ENCODE measurements at regions not wholly inside any gene's neighbourhood (a gene's known extent, or its start where the extent isn't known, plus 50 kb on each side); places are given as distances from the start of the nearest gene placed in this dataset.
"Not testable (repeated sequence)": the region's sequence is repeated elsewhere in the genome, so short reads cannot be mapped to it uniquely, and the experiment has no call there.

DNA sequence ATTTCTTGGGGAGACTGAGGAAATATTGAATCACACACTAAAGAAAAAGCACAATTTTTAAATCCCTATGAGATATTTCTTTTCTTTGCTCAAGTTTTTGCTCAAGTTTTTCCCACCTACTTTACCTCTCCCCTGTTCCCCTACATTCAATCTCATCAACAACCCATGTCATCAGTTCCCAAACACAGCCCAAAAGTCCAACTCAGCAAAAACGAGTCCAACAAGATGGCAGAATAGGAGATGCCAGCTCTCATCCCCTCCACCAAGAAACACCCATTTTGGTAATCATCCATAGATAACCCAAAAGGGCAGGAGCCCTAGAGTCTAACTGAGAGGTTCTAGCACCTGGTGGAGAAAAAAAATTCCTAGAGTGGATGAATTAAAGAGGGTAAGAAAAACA lies 152.5 kb upstream of the GHITM start:
- DNase-seq (ENCODE audit: low read depth), result no peak

DNA sequence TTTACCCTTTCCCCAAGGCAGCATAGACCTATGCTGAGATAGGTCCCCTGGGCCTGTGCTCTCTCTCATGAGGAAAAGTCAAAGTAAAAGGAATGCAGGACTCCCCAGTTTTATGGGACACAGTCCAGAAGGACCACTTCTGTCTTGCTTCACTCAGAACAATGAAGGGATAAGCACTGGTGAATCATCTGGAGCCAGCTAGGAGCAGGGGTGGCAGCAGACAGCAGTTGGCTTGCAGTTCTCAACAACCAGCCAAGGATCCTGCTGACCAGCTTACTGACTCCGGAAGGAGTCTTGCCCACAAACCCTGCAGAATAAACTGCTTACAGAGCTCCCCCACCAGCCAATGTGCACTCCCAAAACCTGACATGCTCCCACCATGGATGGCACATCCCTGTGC lies 152.1 kb upstream of the GHITM start:
- DNase-seq (ENCODE audit: low read depth), result no peak

DNA sequence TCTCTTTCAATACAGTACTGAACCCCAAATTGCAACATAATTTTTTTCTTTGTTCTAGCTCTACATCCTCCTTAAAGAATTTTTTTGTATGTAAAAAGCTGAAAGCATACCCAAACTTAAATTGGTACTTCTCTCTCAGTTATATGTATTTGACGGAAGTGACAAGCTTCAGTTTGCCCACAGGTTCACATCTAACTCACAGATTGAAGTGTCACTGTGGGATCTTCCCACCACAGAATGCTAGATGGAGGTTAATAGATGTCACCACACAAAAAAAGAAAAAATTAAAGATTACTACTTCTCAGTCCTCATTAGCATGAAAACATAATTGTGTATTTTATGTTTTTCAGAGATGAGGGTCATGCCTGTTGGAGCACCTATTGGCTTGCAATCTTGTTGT lies 150.9 kb upstream of the GHITM start:
- DNase-seq (ENCODE audit: low read depth), result no peak

DNA sequence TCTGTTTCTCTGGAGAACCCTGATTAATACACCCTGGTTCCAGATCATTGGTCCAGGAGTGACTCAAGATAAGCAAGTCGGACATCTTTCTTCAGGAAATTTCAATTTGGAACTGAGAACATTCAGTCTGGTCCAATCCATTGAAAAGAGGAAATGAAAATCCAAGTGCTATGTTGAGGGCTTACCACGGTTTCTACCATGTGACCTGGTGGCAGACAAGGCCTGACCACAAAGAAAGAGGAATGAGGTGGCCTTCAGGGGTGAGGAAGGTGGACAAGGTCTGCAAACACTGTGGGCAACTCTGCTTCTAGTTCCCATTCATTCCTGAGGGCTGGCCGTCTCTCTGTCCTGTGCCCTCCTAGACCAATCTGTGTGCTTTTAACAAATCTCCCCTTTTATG lies 149.2 kb upstream of the GHITM start:
- no peak for DNase-seq (ENCODE audit: low read depth)

DNA sequence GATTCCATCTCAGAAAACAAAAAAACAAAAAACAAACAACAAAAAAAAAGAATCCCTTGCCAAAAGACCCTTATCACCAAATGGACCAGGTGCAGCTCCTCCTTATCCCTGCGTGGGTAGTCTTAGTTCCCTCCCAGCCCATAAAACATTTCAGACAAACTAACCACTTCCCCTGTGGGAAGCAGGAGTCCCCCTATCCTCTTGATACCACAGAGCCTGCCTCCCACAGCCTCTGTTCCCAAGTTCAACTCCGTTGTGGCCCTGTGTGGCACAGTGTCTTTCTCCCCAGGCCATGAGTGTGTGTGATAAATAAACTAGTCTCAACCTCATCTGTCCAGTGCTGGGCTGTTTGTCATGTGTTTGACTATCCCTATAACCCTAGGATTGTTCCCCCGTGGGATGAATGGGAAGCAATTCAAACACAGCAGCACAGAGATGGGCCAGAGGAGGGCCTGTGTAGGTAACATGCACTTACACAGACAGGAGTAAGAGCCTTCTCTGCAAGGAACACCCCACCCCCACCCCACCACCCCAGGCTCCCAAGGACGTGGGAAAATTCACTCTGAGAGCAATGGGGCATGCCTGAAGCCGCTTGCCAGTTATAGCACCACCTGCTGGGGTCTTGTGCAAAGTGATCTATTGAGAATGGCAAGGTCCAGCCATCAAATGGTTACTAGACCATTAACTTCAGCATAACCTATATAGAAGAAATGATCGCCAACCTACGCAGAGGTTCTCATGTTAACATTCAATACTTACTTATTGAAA lies 147.1 kb upstream of the GHITM start:
- DNase-seq (ENCODE audit: low read depth), result no peak

DNA sequence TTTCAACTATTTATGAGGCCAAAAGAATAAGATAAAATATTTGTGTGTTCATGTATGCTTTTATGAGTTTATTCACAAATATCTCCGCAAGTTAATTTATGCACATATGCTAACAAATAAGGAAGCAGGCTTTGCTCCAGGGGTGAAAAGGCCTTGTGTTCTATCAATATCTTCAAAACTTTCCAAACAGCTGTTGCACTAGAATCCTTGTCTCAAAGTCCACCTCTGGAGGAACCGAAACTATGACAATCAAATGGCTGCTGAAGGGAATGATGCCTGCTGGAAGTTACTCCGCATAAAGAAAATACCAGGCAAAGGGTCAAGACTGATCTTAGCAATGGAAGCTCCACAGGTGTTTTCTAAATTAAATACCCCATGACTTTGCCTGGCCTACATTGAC lies 145.0 kb upstream of the GHITM start:
- DNase-seq (ENCODE audit: low read depth), result no peak

DNA sequence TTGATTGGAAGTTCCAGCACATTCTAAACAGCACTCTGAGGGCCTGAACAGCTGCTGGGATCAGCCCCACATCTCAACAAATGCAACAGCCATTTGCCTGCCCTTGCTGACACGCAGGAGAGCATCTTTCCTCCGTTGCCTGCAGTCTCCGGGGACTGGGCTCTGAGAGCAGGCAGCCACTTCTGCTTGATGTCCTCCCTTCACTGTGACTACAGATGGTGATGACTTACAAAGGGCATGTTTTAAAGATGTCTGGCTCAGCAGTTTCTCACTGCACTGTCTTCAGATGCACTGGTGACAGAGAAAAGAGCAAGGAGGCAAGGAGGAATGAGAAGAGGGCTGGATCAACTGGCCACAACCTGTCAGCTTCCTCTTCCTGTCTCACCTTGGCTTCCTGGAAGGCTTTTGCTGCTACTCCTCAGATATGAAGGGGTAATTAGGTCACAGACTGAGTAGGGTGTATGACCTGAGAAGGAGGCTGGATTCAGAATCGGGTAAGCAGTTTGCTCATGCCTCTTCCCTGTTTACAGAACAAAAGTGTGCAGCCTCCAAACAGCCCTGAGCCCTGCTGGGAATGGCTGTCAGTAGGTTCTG lies 143.5 kb upstream of the GHITM start:
- no peak for DNase-seq (ENCODE audit: low read depth)

DNA sequence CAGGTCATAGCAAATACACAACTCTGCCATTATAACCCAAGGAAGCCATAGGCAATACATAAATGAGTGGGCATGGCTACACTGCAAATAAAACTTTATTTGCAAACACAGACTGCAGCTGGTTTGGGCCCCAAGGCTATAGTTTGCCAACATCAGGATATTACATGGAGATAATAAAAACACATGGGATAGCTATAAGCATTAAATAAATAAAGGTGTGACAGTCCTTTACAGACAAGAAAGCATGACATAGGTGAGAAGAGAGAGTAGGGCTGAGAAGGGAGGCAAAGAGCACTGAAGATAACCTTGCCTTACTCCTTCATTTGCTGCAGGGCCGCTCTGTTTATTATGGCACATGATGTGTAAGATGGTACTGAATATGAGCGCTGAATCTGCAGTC lies 135.1 kb upstream of the GHITM start:
- DNase-seq (ENCODE audit: low read depth), result no peak

DNA sequence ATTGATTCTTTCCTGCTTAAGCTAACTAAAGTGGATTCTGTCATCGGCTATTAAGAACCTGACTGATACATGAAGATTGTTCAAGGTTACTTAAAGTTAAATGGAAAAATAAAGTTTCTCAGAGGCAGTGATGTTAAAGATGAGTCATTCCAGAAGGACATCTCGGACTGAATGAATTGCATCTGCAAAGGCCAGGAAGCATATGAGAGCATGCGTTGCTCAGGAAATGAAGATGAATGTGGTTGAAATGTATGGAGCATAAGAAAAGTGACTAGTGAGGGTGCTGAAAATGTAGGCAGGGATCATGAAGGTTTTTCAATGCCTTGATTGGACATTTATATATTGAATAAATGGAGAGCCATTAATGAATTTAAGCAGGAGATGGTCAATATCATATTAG lies 133.9 kb upstream of the GHITM start:
- no peak for DNase-seq (ENCODE audit: low read depth)

DNA sequence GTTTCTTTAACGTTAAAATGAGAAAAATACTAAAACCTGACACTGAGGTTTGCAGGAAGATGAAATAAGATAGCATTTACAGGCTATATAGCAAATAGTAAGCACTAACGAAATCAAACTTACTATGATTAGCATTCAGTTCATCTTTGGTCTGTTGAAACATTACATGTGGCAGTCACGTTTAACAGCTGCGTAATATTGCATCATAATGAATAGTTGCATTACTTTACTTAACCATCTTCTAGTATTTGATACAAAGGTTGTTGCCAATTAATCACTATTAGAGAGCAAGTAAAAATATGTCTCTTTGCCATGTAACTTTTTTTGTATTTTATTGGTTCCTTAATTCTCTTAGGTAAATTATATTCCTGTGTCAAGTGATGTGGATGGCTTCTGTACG lies 131.8 kb upstream of the GHITM start:
- DNase-seq (ENCODE audit: low read depth), result no peak

DNA sequence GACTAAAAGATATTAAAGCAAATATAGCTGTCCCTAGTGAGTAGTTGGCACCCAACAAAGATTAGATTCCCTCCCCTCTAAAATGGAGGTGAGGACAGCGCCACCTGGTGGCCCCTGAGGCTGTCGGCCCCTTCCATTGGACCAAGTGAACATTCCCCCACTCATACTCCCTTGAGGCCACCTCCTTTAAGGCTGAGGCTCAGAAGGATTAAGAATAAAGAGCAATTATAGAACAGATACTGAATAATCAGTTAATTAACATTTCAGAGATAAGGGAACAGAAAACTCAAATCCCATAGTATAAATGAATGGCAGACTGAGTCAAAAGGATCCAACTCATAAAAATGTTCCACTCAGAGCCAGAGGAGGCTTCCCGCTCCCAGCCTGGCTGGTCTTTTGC lies 130.4 kb upstream of the GHITM start:
- no peak for DNase-seq (ENCODE audit: low read depth)

DNA sequence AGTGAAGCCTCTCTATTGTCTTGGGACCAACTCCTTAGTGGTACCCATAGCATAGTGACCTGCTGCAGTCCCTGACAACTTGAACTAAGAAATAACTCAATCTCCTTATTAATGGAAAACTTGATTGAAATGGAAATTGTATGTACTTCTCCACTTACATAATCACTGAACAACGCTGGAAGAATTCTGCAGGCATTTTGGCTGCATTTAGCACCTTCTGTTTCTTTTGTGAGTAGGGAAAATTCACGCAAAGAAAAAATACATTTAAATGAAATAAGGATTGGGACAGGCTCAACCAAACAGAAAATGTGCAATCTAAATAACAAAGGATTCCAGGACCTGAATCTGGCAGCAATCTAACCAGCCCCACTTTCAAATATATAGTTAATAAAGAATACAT lies 126.9 kb upstream of the GHITM start:
- DNase-seq (ENCODE audit: low read depth), result no peak

DNA sequence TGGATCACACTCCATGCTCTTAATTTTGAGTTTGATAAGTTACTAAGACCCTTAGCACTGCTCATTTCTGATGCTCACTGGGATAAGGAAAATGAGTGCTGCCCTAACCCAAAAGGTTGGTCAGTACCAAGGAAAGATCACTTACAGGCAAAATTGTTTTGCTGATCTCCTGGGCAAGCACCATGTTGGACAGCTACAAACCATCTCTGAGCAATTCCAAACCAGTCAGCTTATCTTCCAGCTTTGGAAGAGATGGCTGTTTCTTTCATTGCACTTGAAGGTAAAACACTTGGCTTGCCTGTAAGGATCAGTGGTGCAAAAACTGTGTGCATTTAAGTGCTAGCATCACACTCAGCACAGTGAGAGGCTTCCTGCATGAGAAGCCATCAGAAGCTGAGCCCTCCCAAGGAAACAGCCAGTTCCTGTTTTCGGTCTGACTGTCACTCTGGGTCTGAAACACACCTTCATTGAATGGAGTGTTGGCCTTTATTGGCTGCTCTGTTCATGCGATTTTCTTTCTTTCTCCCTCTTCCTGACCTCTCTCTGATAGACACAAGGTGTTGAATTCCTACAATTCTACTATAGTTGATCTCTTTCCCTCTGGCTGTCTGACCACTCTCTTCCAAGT lies 126.4 kb upstream of the GHITM start:
- no peak for DNase-seq (ENCODE audit: low read depth)

DNA sequence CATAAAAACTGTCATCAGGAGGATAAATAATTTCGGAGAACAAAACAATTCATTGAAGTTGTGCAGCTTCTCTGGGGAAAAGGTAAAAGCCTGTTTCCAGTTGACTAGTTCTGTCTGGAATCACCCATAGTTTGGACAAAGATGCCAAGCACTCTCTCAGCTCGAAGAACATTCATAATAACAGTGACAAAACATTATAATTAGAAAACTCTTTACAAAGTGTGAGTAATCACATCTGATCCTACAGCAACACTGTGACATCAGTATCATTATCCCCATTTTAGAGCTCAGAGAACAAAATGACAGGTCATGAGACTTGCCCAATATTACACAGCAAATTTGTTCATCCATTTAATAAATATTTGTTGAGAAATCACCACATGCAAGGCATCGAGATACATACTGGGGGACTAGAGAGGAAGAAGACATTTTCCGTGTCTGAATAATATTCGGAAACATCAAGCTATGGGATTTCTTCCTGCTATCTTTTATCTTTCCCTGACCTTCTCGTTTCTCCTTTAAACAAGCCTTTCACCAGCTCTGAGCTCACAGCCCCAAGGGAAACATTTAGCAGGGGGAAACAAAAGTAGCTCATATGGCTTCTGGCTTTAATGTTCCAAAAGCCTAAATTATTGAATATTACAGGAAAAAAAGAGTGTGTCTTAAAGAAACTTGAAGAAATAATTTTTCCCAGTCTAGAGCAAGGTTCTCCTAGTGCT lies 123.3 kb upstream of the GHITM start:
- DNase-seq (ENCODE audit: low read depth), result no peak

DNA sequence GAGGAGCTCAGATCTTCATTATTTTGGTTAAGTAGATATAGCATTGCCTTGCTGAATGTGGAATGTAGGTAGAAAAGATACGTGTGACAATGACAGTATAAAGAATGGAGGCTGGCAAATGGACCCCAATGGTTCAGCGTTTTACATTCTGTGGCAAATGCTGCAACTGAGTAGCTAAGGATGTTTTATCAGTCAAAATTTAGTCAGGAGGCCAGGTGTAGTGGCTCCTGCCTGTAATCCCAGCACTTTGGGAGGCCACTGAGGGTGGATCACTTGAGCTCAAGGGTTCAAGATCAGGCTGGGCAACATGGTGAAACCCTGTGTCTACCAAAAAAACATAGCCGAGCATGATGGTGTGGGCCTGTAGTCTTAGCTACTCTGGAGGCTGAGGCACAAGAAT lies 120.5 kb upstream of the GHITM start:
- DNase-seq (ENCODE audit: low read depth), result no peak

DNA sequence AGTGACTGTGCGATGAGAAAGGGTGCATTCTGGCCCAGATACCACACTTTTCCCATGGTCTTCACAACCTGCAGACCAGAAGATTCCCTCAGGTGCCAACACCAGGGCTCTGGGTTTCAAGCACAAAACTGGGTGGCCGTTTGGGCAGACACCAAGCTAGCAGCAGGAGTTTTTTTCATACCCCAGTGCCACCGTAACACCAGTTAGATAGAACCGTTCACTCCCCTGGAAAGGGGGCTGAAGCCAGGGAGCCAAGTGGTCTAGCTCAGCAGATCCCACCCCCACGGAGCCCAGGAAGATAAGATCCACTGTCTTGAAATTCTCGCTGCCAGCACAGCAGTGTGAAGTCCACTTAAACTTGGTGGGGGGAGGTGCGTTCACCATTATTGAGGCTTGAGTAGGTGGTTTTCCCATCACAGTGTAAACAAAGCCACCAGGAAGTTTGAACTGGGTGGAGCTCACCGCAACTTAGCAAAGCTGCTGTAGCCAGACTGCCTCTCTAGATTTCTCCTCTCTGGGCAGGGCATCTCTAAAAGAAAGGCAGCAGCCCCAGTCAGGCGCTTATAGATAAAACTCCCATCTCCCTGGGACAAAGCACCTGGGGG lies 119.4 kb upstream of the GHITM start:
- not testable (repeated sequence) for DNase-seq (ENCODE audit: low read depth)

DNA sequence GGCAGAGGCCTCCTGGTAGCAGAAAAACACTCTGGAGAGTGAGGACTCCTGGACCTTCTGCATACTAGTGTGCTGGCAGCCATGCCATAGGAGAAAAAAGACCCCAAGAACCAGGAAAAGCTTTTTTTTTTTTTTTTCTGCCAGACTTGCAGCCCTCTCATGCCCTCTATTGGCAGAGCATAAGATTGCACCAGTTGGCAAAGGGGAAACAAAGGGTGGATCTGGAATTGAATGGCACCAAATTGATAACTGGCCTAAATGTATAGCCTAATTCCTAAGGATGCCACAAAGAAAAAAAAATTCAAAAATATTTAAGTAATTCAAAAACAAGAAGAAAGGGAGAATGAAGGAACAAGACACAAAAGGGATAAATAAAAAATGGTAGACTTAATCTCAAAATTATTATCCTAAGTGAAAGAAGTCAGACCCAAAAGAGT lies 112.5 kb upstream of the GHITM start:
- DNase-seq (ENCODE audit: low read depth), result no peak

DNA sequence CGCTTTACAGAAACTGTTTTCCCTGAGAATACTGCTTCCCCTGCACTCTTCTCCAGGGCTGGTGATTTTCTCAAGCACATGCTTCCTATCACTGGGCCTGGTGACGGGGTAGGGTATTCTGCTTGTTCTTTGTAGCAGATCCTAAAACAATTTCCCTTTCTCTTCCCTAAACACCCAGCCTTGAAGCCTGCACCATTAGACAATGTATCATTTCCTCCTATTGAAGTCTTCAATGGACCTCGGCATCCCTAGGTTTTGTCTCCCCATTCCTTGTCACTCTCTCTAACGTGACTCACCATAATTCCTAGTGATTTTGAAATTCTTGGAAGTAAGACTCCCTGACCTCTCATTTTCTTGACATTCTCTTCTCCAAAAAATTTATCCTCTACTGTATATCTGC lies 109.5 kb upstream of the GHITM start:
- DNase-seq (ENCODE audit: low read depth), result no peak

DNA sequence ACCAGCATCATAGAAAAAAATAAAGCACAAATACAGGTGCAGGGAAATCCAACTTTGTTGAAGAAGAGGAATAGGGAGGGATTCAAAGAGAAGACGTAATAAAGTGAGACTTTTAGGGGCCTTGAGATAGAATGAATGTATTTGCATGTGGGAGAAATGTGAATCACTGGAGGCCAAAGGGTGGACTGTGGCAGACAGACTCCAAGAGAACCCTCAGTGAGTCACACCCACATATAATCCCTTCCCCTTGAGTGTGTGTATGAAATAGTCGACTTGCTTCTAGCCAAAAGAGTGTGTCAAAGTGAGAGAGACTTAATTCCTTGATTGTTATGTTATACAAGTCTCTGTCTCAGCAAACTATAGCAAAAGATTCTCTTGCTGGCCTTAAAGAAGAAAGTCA lies 101.3 kb upstream of the GHITM start:
- no peak for DNase-seq (ENCODE audit: low read depth)

DNA sequence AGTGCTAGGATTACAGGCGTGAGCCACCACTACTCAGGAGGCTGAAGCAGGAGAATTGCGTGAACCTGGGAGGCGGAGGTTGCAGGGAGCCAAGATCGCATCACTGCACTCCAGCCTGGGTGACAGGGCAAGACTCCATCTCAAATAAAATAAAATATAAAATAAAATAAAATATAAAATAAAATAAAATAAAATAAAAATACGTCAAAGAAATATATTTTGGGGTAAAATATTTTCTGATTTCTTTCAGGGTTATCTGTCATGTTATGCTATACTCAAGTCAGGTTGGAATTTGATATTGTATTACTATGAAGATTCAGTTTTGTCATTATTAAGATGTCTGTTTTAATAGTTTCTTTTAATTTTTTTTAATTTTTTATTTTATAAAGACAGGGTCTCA lies 99.4 kb upstream of the GHITM start:
- DNase-seq (ENCODE audit: low read depth), result no peak

DNA sequence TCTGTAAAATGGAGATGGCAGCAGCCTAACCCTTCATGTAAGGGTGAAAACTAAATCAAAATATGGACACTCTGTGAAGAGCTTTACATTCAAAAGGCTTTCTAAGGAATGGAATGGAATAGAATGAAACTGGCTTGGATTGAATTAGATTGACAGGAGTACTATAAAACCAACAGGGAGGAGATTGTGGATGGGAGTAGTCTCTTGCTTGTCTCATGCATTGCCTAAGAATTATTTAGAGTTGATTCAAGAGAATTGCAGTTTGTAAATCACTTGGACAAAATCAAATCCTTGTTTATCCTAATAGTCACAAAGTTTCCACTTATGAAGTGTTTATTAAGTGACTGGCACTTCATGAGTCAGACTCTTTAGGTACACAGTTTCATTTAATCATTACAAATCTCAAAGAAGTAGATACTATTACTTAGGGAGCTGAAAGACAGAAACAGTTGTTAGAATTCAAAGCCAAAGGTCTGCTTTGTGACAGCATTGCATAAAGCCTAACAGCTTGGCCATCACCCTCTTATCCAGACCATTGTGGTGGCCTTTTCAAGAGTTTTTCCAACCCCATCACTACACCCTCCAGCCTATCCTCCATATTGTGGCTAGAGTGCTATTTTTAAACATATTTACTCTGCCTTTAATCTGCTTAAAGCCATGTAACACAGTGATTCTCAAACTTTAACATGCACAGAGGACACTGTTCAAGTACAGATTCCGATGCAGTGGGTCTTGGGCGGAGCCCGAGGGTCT lies 91.9 kb upstream of the GHITM start:
- DNase-seq (ENCODE audit: low read depth), result no peak

DNA sequence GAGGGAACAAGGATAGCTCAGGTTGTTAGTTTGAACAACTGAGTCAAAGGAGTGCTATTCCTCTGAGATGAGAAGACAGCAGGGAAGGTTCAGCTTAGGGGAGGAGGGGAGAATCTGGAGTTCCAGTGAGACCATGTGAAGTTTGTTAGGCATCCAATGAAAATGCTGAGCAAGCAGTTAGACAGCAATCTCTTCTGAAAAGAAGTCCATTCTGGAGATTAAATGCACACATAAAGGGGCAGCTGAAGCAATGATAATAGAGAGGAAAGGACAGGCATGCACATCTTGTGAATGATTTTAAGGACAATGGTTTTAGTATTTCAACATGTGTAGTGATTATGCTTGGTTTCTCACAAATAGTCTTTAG lies 89.7 kb upstream of the GHITM start:
- no peak for DNase-seq (ENCODE audit: low read depth)
